ENCODE measurements at regions not wholly inside any gene's neighbourhood (a gene's known extent, or its start where the extent isn't known, plus 50 kb on each side); places are given as distances from the start of the nearest gene placed in this dataset.

- CTCF ChIA-PET (ENCODE audit: partially characterized antibody) = interaction anchor here (0.7 kb wide), 1 partner anchor 73 kb away, joined by 3 read pairs; no protein-coding TSS in a partner anchor
- POLR2A ChIA-PET (ENCODE audit: partially characterized antibody) = no interaction called here
- Histone ChIP-seq H2BK15ac (ENCODE audit: low read length) (no peak overlapping the region), H3K4me3 (ENCODE audit: extremely low read depth in 1 of 4, insufficient read depth in 2 of 4, low read depth in 3 of 4, low read length in 4 of 4) (no peak overlapping the region), H3K4me2 (ENCODE audit: insufficient read depth in 1 of 2, low read depth in 2 of 2, low read length in 2 of 2) (no peak overlapping the region), H3K56ac (replicated peaks; ENCODE audit: insufficient read length, low read depth, low read length) (no peak overlapping the region), H2AK5ac (ENCODE audit: low read depth, low read length) (no peak overlapping the region), H4K20me1 (replicated peaks in 1 of 2; ENCODE audit: control insufficient read depth in 1 of 2, insufficient read depth in 2 of 2, low read length in 2 of 2) (no peaks in the 10 kb centered on the region), H3K9ac (replicated peaks in 1 of 4; ENCODE audit: extremely low read depth in 1 of 4, low read depth in 3 of 4, low read length in 3 of 4) (no peak overlapping the region), H2BK120ac (replicated peaks; ENCODE audit: low read depth, low read length) (no peak overlapping the region), H3K4me1 (replicated peaks in 1 of 4; ENCODE audit: control insufficient read depth in 3 of 4, insufficient read depth in 4 of 4, low read length in 3 of 4) (no peaks in the 10 kb centered on the region; a peak in 2 of 7 replicates), H3K36me3 (ENCODE audit: control insufficient read depth in 2 of 4, insufficient read depth in 4 of 4, low read length in 3 of 4) (no peaks in the 10 kb centered on the region; a peak in 1 of 8 replicates), H3K27ac (ENCODE audit: low read depth, low read length) (no peak overlapping the region), H2AFZ (ENCODE audit: low read length) (no peak overlapping the region), H3K4ac (replicated peaks; ENCODE audit: insufficient read length, low read depth, low read length) (no peak overlapping the region), H3K18ac (ENCODE audit: extremely low read depth, low read length) (no peak overlapping the region), H2BK5ac (ENCODE audit: low read depth, low read length) (no peak overlapping the region), H3K27me3 (replicated peaks in 1 of 4; ENCODE audit: control insufficient read depth in 3 of 4, extremely low read depth in 1 of 4, insufficient read depth in 3 of 4, low read length in 3 of 4) (no peaks in the 10 kb centered on the region; a peak in 1 of 7 replicates), H4K91ac (replicated peaks; ENCODE audit: insufficient read length, low read length) (no peak overlapping the region), H4K5ac (ENCODE audit: insufficient read length, low read depth, low read length) (no peak overlapping the region), H3K23me2 (ENCODE audit: low read depth, low read length) (no peaks in the 10 kb centered on the region), H2BK20ac (ENCODE audit: low read length) (0 out of 2 replicates have a peak overlapping the region, but pooled peaks have one; percentile 18), H3K79me1 (ENCODE audit: low read depth, low read length) (no peaks in the 10 kb centered on the region), H3K9me3 (ENCODE audit: insufficient read depth in 2 of 2, low read depth in 1 of 2, low read length in 1 of 2) (peaks cover 0 to 2% of the 10 kb centered on the region in 2 experiments; a peak in 1 of 4 replicates), H3K79me2 (ENCODE audit: control insufficient read depth in 1 of 2, insufficient read depth in 2 of 2, low read length in 2 of 2) (no peaks in the 10 kb centered on the region), H4K8ac (ENCODE audit: extremely low read depth, insufficient read depth, low read length) (no peak overlapping the region; the same call in 1 of the 2 replicates), H3K14ac (ENCODE audit: insufficient read length) (no peak overlapping the region), H2BK12ac (ENCODE audit: low read depth, low read length) (no peak overlapping the region), H3K23ac (ENCODE audit: insufficient read length) (no peak overlapping the region)
- 83% methylated on average over 15 of the region's 15 CpGs; no CpG with 5 or more reads in 1 of the 2 experiments for WGBS, 2 experiments (ENCODE audit: extremely low coverage in 1 of 2, insufficient coverage in 1 of 2, insufficient read length in 1 of 2, insufficient replicate concordance in 2 of 2, low coverage in 1 of 2, low lambda C conversion rate in 2 of 2, missing lambda C conversion rate in 1 of 2)
- no peak for FAIRE-seq
- DNase-seq (ENCODE audit: low read depth in 1 of 2, low spot score in 2 of 2) = peak in 1 of 2 experiments; percentile 33
- TF ChIP-seq MAFK (IDR thresholded peaks at IDR 0.05; ENCODE audit: low read depth, low read length) = peak; percentile 29; the same call in 1 of the 2 replicates
- TF ChIP-seq SP4 (IDR thresholded peaks at IDR 0.05; ENCODE audit: low read length) = no peak
- no peak for TF ChIP-seq RAD21 (IDR thresholded peaks at IDR 0.05 in 1 of 2, conservative IDR thresholded peaks at IDR 0.05 in 1 of 2; ENCODE audit: low read depth in 2 of 2, low read length in 2 of 2)
- no peak for TF ChIP-seq YY1 (IDR thresholded peaks at IDR 0.05; ENCODE audit: low read depth, low read length)
- no peak for TF ChIP-seq ASH2L (IDR thresholded peaks at IDR 0.05; ENCODE audit: low read length)
- TF ChIP-seq SIX5 (IDR thresholded peaks at IDR 0.05; ENCODE audit: low read depth, low read length) = no peak
Measured at GRCh38 chr6:170114956-170115855, 175.7 kb downstream of the DLL1 start.

Data from H1 (cell line).